Prostate gland (tissue), 2 donors: ENCODE measurements at regions not wholly inside any gene's neighbourhood (a gene's known extent, or its start where the extent isn't known, plus 50 kb on each side); places are given as distances from the start of the nearest gene placed in this dataset.

Experiments used
- POLR2A ChIP-seq: fragments of 450-650 bp; IDR thresholded peaks from one replicate; pipeline ENCODE4 v1.6.1; 2016; ENCODE audit warnings: antibody characterized with exemption, mild to moderate bottlenecking
- POLR2AphosphoS5 ChIP-seq: sonication (generic); formaldehyde crosslinking; IDR thresholded peaks from one replicate; pipeline ENCODE4 v1.6.1; 2017; ENCODE audit warnings: antibody characterized with exemption
- TF ChIP-seq, protein P1 (sequence below), 4 experiments: fragments of 200-600 bp in 2 of 4; fragments of 450-650 bp in 2 of 4; sonication (generic) in 2 of 4; IDR thresholded peaks; 1 replicate in 3 of 4; 2 replicates in 1 of 4; pipeline ENCODE4 v1.5.1; 2016 to 2019; ENCODE audit warnings: antibody characterized with exemption in 4 of 4, mild to moderate bottlenecking in 2 of 4, moderate library complexity in 2 of 4

DNA sequence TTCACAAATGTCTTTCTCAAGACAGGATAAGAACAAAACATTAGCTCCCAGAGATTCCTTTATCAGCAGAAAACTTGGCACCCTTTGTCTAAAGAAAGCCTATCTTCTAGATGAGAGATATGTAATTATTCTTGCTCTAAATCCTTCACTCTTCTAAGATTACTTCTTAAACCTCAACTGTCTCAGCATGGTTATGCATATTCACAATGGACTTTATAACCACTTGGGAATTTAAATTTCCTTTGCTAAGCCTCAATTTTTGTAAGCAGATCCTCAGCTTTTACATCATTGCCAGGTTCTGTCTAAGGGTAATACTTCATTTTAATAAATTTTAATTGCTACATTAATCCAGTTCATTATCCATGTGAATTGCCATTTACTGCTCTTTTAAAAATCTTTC lies 433.6 kb upstream of the DDI1 start:
- TF ChIP-seq, protein P1, sequence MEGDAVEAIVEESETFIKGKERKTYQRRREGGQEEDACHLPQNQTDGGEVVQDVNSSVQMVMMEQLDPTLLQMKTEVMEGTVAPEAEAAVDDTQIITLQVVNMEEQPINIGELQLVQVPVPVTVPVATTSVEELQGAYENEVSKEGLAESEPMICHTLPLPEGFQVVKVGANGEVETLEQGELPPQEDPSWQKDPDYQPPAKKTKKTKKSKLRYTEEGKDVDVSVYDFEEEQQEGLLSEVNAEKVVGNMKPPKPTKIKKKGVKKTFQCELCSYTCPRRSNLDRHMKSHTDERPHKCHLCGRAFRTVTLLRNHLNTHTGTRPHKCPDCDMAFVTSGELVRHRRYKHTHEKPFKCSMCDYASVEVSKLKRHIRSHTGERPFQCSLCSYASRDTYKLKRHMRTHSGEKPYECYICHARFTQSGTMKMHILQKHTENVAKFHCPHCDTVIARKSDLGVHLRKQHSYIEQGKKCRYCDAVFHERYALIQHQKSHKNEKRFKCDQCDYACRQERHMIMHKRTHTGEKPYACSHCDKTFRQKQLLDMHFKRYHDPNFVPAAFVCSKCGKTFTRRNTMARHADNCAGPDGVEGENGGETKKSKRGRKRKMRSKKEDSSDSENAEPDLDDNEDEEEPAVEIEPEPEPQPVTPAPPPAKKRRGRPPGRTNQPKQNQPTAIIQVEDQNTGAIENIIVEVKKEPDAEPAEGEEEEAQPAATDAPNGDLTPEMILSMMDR (IDR thresholded peaks at IDR 0.05), result no peak
- TF ChIP-seq POLR2A (no peak), POLR2AphosphoS5 (no peak)
